NCI-H146 (cell line): ENCODE measurements at regions not wholly inside any gene's neighbourhood (a gene's known extent, or its start where the extent isn't known, plus 50 kb on each side); places are given as distances from the start of the nearest gene placed in this dataset.

ENCODE experiments used
- DNase-seq: peaks from one replicate; lab custom pipeline; 2025; lab: John Stamatoyannopoulos, UW

DNA sequence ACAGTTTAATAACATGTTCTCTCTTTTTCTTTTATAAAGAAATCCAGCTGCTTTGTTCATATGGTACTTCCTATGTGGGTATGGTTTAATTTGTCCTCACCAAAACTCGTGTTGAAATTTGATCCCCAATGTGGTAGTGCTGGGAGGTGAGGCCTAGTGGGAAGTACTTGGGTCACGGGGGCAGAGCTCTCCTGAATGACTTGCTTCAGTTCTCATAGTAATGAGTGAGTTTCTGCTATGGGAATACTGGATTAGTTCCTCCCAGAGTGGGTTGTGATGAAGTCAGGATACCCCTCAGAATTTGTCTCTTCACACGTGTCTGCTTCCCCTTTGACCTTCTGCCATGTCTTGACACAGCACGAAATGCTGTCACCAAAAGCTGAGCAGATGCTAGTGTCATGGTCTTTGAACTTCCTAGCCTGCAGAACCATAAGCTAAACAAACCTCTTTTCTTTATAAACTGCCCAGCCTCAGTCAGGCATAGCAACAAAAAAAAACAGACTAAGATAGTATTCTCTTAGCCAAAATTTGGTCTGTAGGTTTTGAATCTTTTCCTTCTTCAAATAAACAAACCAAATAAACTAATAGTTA is 87.8 kb upstream of the HS3ST5 start:
- no peak for DNase-seq

- DNase-seq = no peak
These were observed 85.5 kb upstream of the HS3ST5 start for GRCh38 chr6:114428341-114428740.

GRCh38 chr6:114421199-114421598 is 78.4 kb upstream of the HS3ST5 start:
- DNase-seq = no peak

- DNase-seq = peak; percentile 13
These were observed 76.4 kb upstream of the HS3ST5 start for GRCh38 chr6:114419175-114419574.

- DNase-seq = no peak
These were observed 75.6 kb upstream of the HS3ST5 start for GRCh38 chr6:114418304-114418972.

GRCh38 chr6:114407426-114408035 is 64.7 kb upstream of the HS3ST5 start:
- no peak for DNase-seq

- no peak for DNase-seq
These were observed 61.6 kb upstream of the HS3ST5 start for GRCh38 chr6:114404339-114404955.

- no peak for DNase-seq
These were observed 61.0 kb upstream of the HS3ST5 start for GRCh38 chr6:114403858-114404257.

DNA sequence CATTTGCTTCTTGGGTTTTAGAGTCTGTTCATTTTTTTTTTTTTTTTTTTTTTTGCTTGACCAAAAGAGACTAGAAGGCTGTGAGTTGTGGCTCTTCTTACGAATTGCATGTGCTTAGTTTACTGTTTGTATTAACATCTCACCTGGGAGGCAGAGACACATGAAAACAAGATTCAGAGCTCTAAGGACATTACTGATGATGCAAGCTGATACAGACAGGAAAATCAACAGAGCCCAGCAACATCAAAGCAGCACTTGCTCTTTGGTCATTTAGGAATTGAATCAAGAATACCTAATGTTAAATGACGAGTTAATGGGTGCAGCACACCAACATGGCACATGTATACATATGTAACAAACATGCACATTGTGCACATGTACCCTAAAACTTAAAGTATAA is 55.7 kb upstream of the HS3ST5 start:
- DNase-seq = no peak
